IMR-90 (cell line): ENCODE measurements at regions not wholly inside any gene's neighbourhood (a gene's known extent, or its start where the extent isn't known, plus 50 kb on each side); places are given as distances from the start of the nearest gene placed in this dataset.

Experiments
- ATAC-seq: fragments of 200-7000 bp; cut with Tn5 transposase; 2 replicates; pipeline ENCODE4 v1.9.1; 2020; ENCODE audit warnings: low read depth, mild to moderate bottlenecking, moderate library complexity
- BruUV-seq: library from RNA; stranded (reverse); fragments of 400-500 nt; replicated peaks from 2 replicates; lab custom pipeline; 2021; lab: Mats Ljungman, UMichigan
- CTCF ChIA-PET: fragments of 300-600 bp; formaldehyde crosslinking; extraction: SDS; loops from one replicate; lab custom pipeline; 2021; ENCODE audit warnings: antibody characterized with exemption; lab: Yijun Ruan, JAX
- POLR2A ChIA-PET: fragments of 300-600 bp; sonication (Branson Sonifier 250); formaldehyde crosslinking; loops from one replicate; lab custom pipeline; 2022; ENCODE audit warnings: antibody characterized with exemption; ENCODE audit not compliant: unreplicated experiment; lab: Charles Lee
- DNase-seq: peaks from one replicate; pipeline ENCODE4 v3.0.0; 2013
- H2AFZ ChIP-seq: replicated peaks from 2 replicates; pipeline ENCODE3; 2013; ENCODE audit warnings: low read length, mild to moderate bottlenecking; ENCODE audit not compliant: poor library complexity
- H2AK5ac ChIP-seq: 2 replicates; pipeline ENCODE4 v1.6.1; 2013; ENCODE audit warnings: low read depth, low read length, inconsistent platforms
- H2AK9ac ChIP-seq: replicated peaks from 2 replicates; pipeline ENCODE3; 2013; ENCODE audit warnings: mild to moderate bottlenecking, low read depth, low read length, moderate library complexity; ENCODE audit not compliant: poor library complexity
- H2BK120ac ChIP-seq: 2 replicates; pipeline ENCODE4 v1.6.1; 2013; ENCODE audit warnings: low read depth, low read length, inconsistent platforms
- H2BK15ac ChIP-seq: 3 replicates; pipeline ENCODE4 v1.6.1; 2013; ENCODE audit warnings: low read depth, low read length, inconsistent platforms
- H2BK20ac ChIP-seq: 2 replicates; pipeline ENCODE4 v1.6.1; 2013; ENCODE audit warnings: low read depth, mild to moderate bottlenecking, inconsistent platforms, low read length, moderate library complexity
- H2BK5ac ChIP-seq: 2 replicates; pipeline ENCODE4 v1.6.1; 2013; ENCODE audit warnings: mild to moderate bottlenecking, low read depth, low read length, inconsistent platforms; ENCODE audit not compliant: poor library complexity, severe bottlenecking
- H3K14ac ChIP-seq: replicated peaks from 2 replicates; pipeline ENCODE4 v1.6.1; 2013; ENCODE audit warnings: low read depth, low read length, inconsistent platforms
- H3K18ac ChIP-seq: 2 replicates; pipeline ENCODE4 v1.6.1; 2013; ENCODE audit warnings: low read depth, low read length, control low read depth
- H3K23ac ChIP-seq: 2 replicates; pipeline ENCODE4 v1.6.1; 2013; ENCODE audit warnings: low read depth, low read length, inconsistent platforms
- H3K27ac ChIP-seq: 2 replicates; pipeline ENCODE4 v1.5.1; 2013; ENCODE audit warnings: mild to moderate bottlenecking, control low read depth, low read length; ENCODE audit not compliant: insufficient read depth
- H3K27me3 ChIP-seq: 2 replicates; pipeline ENCODE4 v1.6.1; 2013; ENCODE audit warnings: low read length; ENCODE audit not compliant: control insufficient read depth, insufficient read depth
- H3K36me3 ChIP-seq: 2 replicates; pipeline ENCODE4 v1.6.1; 2013; ENCODE audit warnings: low read length, mixed read lengths; ENCODE audit not compliant: control insufficient read depth, insufficient read depth
- H3K4ac ChIP-seq: 2 replicates; pipeline ENCODE4 v1.6.1; 2013; ENCODE audit warnings: low read depth, low read length, inconsistent platforms
- H3K4me1 ChIP-seq: 2 replicates; pipeline ENCODE4 v1.6.1; 2013; ENCODE audit warnings: low read length, mixed read lengths; ENCODE audit not compliant: control insufficient read depth, insufficient read depth
- H3K4me2 ChIP-seq: 2 replicates; pipeline ENCODE4 v1.6.1; 2013; ENCODE audit warnings: low read depth, mild to moderate bottlenecking, control low read depth, low read length, moderate library complexity
- H3K4me3 ChIP-seq: 2 replicates; pipeline ENCODE4 v1.5.1; 2013; ENCODE audit warnings: low read depth, mild to moderate bottlenecking, control low read depth, low read length, moderate library complexity; ENCODE audit not compliant: insufficient read depth
- H3K56ac ChIP-seq: 2 replicates; pipeline ENCODE4 v1.6.1; 2013; ENCODE audit warnings: low read length, inconsistent platforms; ENCODE audit not compliant: insufficient read depth; ENCODE audit errors: extremely low read depth
- H3K79me1 ChIP-seq, 2 experiments: 2 replicates each; pipeline ENCODE4 v1.6.1; 2013; ENCODE audit warnings: low read length in 2 of 2, inconsistent platforms in 1 of 2, low read depth in 1 of 2
- H3K9ac ChIP-seq: 2 replicates; pipeline ENCODE4 v1.6.1; 2013; ENCODE audit warnings: low read depth, low read length, control low read depth
- H3K9me1 ChIP-seq: 2 replicates; pipeline ENCODE4 v1.6.1; 2013; ENCODE audit warnings: low read length, inconsistent platforms; ENCODE audit not compliant: insufficient read depth
- H3K9me3 ChIP-seq: 2 replicates; pipeline ENCODE4 v1.6.1; 2013; ENCODE audit warnings: low read length; ENCODE audit not compliant: control insufficient read depth, insufficient read depth
- H4K20me1 ChIP-seq: 2 replicates; pipeline ENCODE4 v1.6.1; 2013; ENCODE audit warnings: low read length, inconsistent platforms; ENCODE audit not compliant: insufficient read depth
- H4K5ac ChIP-seq: 2 replicates; pipeline ENCODE4 v1.6.1; 2013; ENCODE audit warnings: mild to moderate bottlenecking, low read depth, low read length, control low read depth
- H4K8ac ChIP-seq, 2 experiments: 2 replicates each; pipeline ENCODE4 v1.6.1; 2013; ENCODE audit warnings: low read depth in 2 of 2, low read length in 2 of 2, control low read depth in 1 of 2, inconsistent platforms in 1 of 2
- H4K91ac ChIP-seq: 2 replicates; pipeline ENCODE4 v1.6.1; 2013; ENCODE audit warnings: low read depth, low read length, inconsistent platforms; ENCODE audit not compliant: insufficient read depth
- BHLHE40 ChIP-seq: fragments of 150-350 bp; IDR thresholded peaks from 2 replicates; pipeline ENCODE4 v1.6.1; 2016; ENCODE audit warnings: mild to moderate bottlenecking, low read depth, low read length
- CHD1 ChIP-seq: IDR thresholded peaks from 2 replicates; pipeline ENCODE4 v1.6.1; 2012; ENCODE audit warnings: low read depth, low read length, improper control_type of control experiment
- CTCF ChIP-seq: conservative IDR thresholded peaks from 2 replicates; pipeline ENCODE4 v1.5.1; 2012; ENCODE audit warnings: mild to moderate bottlenecking, low read depth, low read length, improper control_type of control experiment
- MAFK ChIP-seq: IDR thresholded peaks from 2 replicates; pipeline ENCODE4 v1.6.1; 2012; ENCODE audit warnings: low read depth, low read length, improper control_type of control experiment
- MAZ ChIP-seq: IDR thresholded peaks from 2 replicates; pipeline ENCODE4 v1.6.1; 2012; ENCODE audit warnings: low read depth, mild to moderate bottlenecking, low read length, improper control_type of control experiment, moderate library complexity, borderline replicate concordance
- MXI1 ChIP-seq: IDR thresholded peaks from 2 replicates; pipeline ENCODE4 v1.6.1; 2012; ENCODE audit warnings: low read depth, mild to moderate bottlenecking, low read length, moderate library complexity, borderline replicate concordance
- NFE2L2 ChIP-seq: fragments of 150-350 bp; IDR thresholded peaks from 2 replicates; pipeline ENCODE4 v1.6.1; 2016; ENCODE audit warnings: low read depth, mild to moderate bottlenecking, low read length
- RAD21 ChIP-seq: IDR thresholded peaks from 2 replicates; pipeline ENCODE4 v1.6.1; 2012; ENCODE audit warnings: low read length, improper control_type of control experiment
- RCOR1 ChIP-seq: IDR thresholded peaks from 2 replicates; pipeline ENCODE4 v1.6.1; 2012; ENCODE audit warnings: mild to moderate bottlenecking, low read length, improper control_type of control experiment; ENCODE audit not compliant: insufficient replicate concordance
- USF2 ChIP-seq: fragments of 150-350 bp; IDR thresholded peaks from 2 replicates; pipeline ENCODE4 v1.6.1; 2017; ENCODE audit warnings: mild to moderate bottlenecking, antibody characterized with exemption, low read length, low read depth
- WGBS, 2 experiments: methylation state at CpG; one replicate each; pipeline versions ENCODE4 v1.1.5 to v1.1.7; 2013; ENCODE audit warnings: missing lambda C conversion rate in 2 of 2; ENCODE audit not compliant: insufficient read length in 1 of 2; ENCODE audit errors: extremely low coverage in 2 of 2; 5-methylcytosine and 5-hydroxymethylcytosine counted together
- dilution Hi-C: fragments of 300-500 bp; cut with HindIII; formaldehyde crosslinking; loops from one replicate; pipeline ENCODE4 v1.14.3; 2018; ENCODE audit warnings: low sequenced_read_pairs; ENCODE audit not compliant: unreplicated experiment
- in situ Hi-C: fragments of 300-500 bp; cut with MboI; formaldehyde crosslinking; loops from 3 replicates; pipeline ENCODE4 v1.14.3; 2019; ENCODE audit warnings: low sequenced_read_pairs, inconsistent platforms, mixed read lengths
- intact Hi-C: fragments of 100-400 bp; cut with micrococcal nuclease; formaldehyde crosslinking; loops from 2 replicates; pipeline ENCODE4 v1.10.0; 2022
- TF ChIP-seq, protein P1 (sequence below): fragments of 150-350 bp; IDR thresholded peaks from 2 replicates; pipeline ENCODE4 v1.6.1; 2016; ENCODE audit warnings: low read depth, mild to moderate bottlenecking, low read length, moderate library complexity, borderline replicate concordance

GRCh38 chr18:73900106-73900835 is 247.4 kb downstream of the FBXO15 start:
- Histone ChIP-seq H4K20me1 (no peaks in the 10 kb centered on the region), H4K91ac (no peak overlapping the region), H2AK5ac (no peak overlapping the region), H2AFZ (no peak overlapping the region), H3K9me3 (no peaks in the 10 kb centered on the region), H3K9me1 (no peaks in the 10 kb centered on the region), H4K8ac (no peak overlapping the region), H3K4me3 (no peak overlapping the region), H2AK9ac (no peak overlapping the region), H3K27me3 (peaks cover 8% of the 10 kb centered on the region), H4K5ac (no peak overlapping the region), H2BK5ac (no peak overlapping the region), H3K14ac (no peak overlapping the region), H3K23ac (no peak overlapping the region), H3K79me1 (no peaks in the 10 kb centered on the region), H3K4ac (no peak overlapping the region), H3K36me3 (no peaks in the 10 kb centered on the region), H3K56ac (no peak overlapping the region), H2BK120ac (no peak overlapping the region), H2BK15ac (no peak overlapping the region), H2BK20ac (no peak overlapping the region), H3K4me2 (no peak overlapping the region), H3K18ac (no peak overlapping the region), H3K27ac (no peak overlapping the region), H3K4me1 (no peaks in the 10 kb centered on the region), H3K9ac (no peak overlapping the region)
- intact Hi-C loops (no loop called here), dilution Hi-C loops (no loop called here), in situ Hi-C loops (no loop called here)
- WGBS, 2 experiments: no CpG with 5 or more reads among the region's 7 CpGs
- POLR2A ChIA-PET: interaction anchor here (0.7 kb wide), 1 partner anchor 426 kb away, joined by 9 read pairs; no protein-coding TSS in a partner anchor
- DNase-seq (no peak), ATAC-seq (no peak)
- CTCF ChIA-PET: interaction anchor here (0.6 kb wide), 1 partner anchor 95 kb away, joined by 4 read pairs; no protein-coding TSS in a partner anchor
- TF ChIP-seq MAZ (no peak), RAD21 (no peak), CTCF (no peak), USF2 (no peak), MAFK (no peak), CHD1 (no peak), BHLHE40 (no peak), NFE2L2 (no peak), RCOR1 (no peak), MXI1 (no peak)
- TF ChIP-seq, protein P1, sequence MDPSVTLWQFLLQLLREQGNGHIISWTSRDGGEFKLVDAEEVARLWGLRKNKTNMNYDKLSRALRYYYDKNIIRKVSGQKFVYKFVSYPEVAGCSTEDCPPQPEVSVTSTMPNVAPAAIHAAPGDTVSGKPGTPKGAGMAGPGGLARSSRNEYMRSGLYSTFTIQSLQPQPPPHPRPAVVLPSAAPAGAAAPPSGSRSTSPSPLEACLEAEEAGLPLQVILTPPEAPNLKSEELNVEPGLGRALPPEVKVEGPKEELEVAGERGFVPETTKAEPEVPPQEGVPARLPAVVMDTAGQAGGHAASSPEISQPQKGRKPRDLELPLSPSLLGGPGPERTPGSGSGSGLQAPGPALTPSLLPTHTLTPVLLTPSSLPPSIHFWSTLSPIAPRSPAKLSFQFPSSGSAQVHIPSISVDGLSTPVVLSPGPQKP: no peak
- no TSS peak for BruUV-seq
